Right renal pelvis (tissue), 4 donors: ENCODE measurements at regions not wholly inside any gene's neighbourhood (a gene's known extent, or its start where the extent isn't known, plus 50 kb on each side); places are given as distances from the start of the nearest gene placed in this dataset.

Experiments used
- DNase-seq, 4 donors: peaks; one replicate each; pipeline ENCODE4 v3.0.0-alpha.2; 2013; ENCODE audit warnings: low read depth in 4 of 4, low spot score in 3 of 4, missing footprints in 1 of 4

DNA sequence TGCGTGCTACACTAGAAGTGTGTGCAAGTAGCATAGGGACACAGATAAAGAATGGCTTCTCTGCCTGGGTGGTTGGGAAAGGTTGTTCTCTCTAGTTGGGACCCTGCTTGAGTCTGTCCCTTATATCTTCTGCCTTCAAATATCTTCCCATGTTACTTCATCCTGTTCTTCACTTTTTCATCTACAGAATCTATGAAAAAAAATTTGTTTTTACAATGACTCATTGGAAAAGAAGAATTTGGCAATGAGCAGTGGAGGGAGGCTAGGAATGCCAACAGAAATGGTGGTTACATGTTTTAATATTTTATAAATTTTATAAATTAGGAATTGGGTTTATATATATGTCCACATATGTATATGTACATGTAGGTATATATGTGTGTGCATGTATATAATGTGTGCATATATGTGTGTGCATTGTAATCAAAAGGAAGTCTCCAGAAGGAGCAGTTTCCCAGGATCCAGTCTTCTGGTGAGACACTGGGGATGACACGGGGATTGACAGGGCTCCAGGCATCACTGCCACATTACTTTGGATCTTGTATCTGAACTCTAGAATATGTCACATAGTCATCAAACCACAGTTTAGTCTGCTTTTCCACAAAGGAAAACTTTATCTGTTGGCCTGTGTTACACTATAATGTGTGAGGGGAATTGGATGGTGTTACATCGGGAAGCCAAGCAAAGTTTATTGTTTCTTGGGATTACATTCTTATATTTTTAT is 75.3 kb upstream of the RIPOR2 start:
- DNase-seq: no peak

DNA sequence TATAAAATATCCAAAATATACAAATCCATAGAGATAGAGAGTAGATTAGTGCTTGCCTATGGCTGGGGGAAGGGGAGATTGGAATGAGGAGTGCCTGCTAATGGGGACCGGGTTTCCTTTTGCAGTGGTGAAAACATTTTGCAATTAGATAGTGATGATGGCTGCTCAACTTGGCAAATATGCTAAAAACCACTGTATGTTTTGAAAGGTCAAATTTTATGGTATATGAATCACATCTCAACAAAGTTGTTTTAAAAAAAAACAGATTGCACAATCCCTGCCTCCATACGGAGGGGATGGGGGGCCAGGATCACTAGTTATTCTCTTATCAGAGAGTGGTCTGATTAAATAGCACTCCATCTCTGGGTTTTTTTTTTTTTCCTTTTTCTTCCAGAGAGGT is 76.9 kb upstream of the RIPOR2 start:
- no peak for DNase-seq

DNA sequence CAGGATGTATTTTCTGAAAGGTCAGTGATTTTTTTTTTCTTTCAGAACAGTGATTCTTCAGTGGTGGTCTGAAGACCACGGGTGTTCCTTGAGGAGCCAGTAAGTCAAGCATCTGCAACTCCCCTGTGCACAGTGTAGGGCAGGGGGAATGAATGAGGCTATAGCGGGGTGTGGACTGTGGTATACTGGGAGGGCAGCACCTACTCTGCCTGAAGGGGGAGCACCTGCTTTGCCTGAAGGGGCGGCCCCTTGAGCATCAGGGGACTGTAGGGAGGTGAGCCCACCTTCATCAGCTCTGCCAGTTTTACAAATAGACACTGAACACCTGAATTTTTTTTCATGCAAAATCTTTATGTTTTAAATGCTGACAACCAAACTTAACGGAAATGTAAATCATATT is 77.5 kb upstream of the RIPOR2 start:
- no peak for DNase-seq

DNA sequence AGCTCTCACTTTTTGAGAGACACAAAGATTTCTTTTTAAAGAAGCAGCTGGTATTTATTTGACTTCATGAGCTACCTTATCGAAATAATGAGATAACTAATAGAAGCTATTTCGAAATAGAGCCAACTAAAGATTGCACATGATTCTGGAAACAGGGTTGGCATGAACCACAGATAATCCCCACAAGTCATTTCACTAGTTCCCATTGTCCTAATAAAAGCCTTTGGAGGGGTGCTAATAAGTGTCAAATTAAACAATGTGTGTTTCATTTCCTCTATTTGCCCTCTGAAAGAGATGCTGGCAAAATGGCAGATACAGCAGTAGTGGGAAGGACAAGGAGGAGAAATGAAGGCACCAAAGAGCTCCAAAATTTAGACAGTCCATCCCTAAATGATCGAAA is 78.6 kb upstream of the RIPOR2 start:
- DNase-seq: no peak

DNA sequence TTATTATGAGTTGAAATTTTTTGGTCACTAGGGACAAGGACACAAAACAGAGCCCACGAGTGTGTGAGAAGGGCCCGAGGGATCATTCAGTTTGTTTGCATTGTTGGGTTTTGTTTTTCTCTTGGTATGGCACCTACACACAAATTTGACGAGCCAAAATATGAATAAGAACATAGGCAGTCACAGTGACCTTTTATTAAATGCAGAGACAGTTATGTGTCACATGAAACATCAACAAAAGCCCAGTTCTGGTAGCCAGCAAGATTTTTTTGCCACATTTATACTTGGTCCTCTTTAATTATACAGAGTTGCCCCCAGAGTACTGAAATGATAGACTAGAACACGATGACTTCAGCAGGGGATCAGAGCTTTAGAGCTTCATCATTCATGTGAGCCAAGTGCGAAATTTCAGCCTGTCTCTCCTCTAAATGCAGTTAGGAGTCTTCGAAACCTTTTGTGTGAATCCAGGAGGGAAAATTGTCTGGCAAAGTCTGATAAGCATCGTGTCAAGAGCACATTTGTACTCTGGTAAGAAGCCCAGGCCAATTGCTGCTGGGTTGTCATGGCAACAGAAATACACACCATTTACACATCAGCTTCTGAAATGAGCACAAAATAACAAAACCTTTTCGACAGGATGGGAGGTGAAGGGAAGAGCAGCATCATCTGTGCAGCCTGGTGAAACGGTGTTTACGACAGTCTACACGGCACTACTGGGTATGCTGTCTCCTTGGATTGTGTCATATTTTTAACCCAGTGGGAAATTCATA is 79.2 kb upstream of the RIPOR2 start:
- DNase-seq: no peak

DNA sequence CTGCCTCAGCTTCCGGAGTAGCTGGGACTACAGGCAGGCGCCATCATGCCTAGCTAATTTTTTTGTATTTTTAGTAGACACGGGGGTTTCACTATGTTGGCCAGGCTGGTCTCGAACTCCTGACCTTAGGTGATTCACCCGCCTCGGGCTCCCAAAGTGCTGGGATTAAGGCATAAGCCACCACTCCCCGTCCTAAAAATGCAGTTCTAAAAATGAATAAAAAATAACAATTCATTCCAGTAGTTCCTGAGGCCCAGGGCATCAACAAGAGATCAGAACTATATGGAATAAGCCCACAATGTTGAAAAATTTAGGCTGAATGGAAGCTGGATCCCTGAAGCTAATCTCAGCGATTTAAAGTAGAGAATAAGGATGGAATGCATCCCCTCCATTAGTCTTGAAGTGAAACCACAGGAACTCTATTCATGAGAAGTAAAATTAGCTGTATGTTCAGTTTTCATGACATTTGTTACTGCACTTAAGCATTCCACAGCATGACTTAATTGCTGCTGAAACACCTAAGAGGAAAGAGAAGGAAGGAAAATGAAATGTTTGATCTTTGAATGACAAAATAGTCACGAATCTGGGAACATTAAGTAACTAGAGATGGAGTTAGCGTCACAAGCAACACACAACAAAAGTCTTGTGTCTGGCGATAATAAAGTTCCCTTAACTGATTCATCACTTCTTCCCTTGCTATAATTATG is 80.4 kb upstream of the RIPOR2 start:
- DNase-seq: no peak

DNA sequence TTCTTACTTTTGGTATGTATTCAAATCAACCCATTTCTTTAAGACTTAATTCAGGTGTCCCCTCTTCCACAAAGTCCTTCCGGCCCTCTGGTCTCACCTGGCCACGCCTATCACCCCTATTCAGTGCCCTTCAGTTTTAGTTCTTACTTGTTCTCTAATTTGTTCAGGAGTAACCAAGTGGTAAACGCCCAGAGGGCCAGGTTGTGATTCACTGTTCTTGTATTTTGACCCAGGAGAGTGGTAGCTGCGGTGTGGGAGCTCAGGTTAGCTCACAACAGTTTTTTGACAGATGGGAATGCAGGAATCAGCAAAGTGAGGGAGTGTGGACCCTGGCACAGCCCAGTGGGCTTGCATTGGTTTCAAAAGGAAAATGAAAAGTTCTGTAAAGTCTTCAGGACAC is 81.7 kb upstream of the RIPOR2 start:
- no peak for DNase-seq

DNA sequence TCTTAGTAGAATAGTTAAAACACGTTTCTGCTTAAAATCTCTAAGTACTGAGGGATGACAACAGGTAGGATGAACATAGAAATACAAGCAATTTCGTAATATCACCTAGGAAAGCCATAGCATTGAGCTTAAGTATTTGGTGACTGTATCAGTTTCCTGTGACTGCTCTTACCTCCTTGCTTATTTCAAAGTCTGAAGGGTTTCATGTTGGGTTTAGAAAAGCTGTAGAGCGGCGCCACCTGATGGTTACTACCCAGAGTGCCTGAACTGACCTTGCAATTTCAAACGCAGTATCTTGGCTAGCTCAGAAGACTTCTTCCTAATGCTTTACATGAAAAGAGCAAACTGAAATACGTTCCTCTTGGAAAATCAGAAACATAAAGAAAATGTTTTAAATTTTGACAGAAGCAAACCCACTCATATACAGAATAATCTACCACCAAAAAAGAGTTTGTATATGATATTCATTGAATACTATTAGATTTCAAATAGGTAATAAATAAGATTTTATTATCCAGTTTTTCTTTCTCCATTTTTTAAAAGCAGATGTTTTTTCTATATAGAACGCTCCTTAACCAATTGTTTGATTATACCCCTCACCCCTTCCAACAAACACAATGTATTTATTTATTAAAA is 82.3 kb upstream of the RIPOR2 start:
- no peak for DNase-seq

DNA sequence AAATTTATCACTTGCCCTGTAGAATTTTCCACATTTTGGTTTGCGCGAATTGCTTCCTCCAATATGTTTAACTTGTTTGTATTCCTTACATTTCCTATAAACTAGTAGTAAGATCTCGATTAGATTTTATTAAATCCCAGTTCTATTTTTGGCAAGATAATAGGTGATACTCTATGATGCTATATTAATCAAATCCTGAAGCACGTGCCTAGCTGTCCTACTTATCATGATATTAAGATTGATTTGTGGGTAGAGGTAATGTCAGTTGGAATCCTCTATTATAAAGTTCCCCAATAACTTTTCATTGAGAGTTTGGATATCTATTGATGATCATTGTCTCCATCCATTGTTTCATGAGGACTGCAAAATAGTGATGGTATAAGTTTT is 82.8 kb upstream of the RIPOR2 start:
- DNase-seq: no peak

DNA sequence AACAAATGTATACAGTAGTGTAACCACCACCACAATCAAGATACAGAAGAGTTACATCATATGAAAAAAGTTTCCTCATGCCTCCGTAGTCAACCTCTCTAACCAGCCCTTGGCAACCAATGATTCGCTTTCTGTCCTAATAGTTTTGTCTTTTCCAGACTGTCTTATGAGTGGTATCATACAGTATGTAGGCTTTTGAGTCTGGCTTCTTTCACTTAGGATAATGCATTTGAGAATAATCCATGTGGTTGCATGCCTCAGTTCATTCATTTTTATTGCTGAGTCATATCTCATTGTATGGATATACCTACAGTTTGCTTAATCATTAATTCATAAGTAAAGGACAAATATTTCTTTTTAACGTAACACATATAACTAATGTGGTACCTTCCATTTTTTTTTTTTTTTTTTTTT is 86.4 kb upstream of the RIPOR2 start:
- no peak for DNase-seq

DNA sequence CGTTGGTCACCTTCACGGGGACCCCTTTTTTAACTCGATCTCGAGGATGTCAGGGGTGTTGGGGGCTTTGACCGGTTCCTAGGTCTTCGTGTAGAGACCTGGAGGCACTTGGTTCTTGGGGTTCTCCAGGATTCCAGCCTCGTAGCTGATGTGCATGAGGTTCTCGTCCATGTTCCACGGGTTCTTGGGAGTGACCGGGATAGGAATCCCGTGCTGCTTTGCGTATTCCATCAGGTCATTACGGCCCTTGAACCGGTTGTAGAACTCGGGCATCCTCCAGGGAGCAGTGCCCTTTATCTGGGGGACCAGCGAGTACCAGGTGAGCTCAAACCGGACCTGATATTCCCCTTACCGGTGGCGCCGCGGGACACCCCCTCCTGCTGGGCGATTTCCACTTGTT is 88.0 kb upstream of the RIPOR2 start:
- no peak for DNase-seq

DNA sequence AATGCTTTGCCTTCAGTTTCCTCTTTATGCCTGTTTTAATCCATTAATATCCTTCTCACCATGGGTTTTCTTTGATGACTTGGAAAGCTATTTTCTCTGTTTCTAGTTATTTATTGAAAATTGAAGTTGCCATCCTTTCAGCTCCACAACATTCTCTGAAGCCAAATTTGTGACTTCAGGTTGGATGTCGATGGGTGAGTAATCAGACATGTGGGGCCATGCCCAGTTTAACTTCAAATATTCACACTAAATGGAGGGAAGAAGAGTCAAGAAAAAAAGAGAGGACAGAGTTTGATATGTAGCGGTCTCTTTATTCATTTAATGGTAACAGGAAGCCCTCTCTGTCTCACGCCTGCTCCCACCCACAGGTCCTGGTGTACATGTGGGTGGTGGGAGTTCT is 89.1 kb upstream of the RIPOR2 start:
- DNase-seq: no peak

DNA sequence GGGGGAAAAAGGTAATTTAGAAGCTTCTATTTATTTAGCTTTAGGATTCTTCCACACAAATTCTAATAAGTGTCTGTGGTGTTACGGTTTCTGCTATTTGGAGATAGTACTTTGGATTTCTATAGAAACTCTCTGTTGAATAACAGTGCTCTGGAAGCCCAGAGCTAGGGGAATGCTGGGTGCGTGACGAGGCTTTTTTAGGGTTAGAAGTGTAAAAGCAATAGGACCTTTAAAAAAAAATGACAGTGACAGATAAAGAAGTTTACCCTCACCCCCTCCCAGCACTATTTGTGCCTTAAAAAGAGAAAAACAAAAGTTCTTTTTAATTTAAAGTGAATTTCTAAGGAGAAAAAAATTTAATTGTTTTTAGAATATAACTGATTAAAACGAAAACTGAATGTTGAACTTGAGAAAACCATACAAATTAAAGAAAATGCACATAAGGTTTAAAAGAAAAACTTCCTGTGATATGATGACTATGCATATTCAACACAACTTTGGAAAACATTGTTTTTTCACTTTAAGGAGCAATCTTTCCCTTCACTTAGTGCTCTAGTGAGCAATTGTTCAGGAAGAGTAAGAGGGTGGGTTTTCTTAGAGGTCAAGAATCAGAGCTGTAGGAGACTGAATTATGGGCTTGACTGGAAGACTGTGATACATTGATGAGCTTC is 89.6 kb upstream of the RIPOR2 start:
- no peak for DNase-seq

DNA sequence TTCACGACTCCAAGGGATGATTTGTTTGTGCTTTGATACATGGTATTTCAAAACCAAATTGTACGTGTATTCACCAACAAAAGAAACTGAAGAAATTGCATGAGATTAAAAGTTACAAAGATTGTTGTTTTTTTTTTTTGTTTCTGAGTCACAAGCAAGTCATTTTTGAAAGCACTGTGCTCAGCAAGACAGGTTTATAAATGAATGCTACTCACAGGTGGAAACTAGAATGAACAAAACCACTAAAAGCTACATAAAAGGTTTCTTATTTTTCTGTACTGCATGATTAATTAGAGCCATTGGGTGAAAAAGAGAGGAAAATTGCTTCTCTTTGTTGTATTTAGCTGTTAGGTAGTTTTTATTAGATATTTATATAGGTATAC is 90.2 kb upstream of the RIPOR2 start:
- no peak for DNase-seq

DNA sequence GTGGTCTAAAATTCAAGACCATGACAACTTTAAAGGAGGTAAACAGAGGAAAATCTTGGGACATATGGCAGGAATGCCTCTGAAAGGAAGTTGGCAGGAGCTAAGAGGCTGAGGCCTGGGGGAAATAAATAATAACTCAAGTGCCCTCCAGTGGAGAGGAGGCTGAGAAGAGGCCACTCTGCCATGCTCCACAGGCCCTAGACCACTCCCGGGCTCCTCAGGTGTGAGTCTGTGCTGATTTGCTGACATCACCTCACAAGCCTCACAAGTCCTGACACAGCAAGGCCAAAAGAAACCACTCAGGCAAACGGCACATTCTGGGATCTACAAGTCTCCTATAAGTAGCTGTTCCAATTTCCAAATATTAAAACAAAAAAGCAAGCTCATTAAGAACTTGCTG is 91.0 kb upstream of the RIPOR2 start:
- no peak for DNase-seq

DNA sequence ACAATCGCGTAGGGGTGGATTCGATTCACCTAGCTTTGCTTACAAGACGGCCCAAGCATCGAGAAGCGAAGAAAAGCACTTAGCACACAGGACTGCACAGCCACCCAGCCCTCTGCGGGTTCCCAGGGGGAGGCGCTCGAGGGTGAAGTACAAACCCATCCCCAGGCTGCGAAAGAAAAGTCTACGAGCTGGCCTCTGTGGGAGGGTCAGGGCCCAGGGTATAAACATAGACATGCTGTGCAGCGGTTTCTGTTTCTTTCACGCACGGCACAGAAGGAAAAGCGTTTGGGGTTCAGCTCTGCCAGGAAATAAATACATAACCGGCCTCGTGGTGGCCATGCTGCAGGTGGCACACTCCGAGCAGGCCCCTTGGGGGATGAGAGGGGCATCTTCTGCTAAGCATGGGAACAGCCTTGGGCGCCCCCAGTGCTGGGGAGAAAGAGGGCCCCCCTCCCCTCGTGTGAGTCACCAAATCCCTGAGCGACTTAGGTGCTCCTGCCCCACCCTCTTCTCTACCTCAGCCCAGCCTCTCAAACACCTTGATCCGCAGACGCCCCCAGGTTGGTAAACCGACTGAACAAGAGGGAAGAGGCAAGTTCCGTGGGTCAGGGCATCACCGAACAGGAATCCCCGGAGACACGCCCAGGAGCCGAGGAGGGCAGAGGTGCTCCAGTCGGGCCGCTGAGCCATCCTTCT is 91.6 kb upstream of the RIPOR2 start:
- no peak for DNase-seq

DNA sequence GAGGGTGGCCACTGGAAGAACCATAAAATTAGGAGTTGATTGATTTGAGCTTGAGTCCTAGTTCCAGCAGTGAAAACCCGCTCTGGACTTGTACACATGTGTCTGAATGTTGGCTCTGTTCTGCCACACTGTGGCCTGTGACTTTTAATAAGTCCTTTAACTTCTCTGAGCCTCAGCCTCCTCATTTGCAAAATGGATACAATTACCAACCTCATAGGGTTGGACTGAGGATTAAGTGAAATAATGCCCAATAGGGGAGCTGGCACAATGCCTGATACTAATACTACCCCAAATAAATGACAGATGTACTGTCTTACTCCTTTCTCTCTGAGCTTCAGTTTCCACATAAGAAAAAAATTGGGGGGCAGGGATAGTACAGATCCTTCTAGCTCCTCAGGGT is 92.6 kb upstream of the RIPOR2 start:
- no peak for DNase-seq

DNA sequence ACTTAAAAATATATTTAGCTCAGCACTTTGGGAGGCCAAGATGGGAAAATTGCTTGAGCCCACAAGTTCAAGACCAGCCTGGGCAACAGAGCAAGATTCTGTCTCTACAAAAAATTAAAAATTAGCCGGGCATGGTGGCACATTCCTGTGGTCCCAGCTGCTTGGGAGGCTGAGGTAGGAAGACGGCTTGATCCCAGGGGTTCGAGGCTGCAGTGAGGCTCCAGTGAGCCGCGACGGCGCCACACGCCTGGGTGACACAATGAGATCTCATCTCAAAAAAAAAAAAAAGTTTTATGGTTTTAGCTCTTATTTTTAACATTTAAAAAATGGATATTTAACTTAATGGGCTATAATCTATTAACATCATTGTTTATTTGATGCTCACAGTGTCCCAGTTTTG is 97.2 kb upstream of the RIPOR2 start:
- DNase-seq: no peak

DNA sequence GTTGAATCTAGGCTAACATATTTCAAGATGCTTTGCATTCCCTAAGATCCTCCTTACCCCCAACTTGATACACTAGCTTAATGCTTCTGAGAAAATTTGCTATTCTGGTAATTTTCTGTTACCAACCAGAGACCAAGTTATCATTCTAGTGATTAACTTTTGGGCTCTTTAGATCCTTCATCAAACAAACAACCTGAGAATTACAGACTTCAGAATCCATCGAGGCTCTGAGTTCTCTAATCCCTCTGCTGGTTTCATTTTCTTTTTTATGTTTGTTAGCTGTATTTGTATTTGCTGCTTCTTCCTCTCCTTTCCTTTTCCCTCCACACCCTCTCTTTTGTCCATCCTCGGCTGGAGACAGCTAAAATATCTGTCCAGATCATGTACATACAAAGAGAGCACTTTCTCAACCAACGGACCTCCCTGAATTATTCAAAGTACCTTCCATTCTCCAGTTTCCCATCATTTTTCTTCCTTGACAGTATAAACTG is 98.7 kb upstream of the RIPOR2 start:
- DNase-seq: no peak

DNA sequence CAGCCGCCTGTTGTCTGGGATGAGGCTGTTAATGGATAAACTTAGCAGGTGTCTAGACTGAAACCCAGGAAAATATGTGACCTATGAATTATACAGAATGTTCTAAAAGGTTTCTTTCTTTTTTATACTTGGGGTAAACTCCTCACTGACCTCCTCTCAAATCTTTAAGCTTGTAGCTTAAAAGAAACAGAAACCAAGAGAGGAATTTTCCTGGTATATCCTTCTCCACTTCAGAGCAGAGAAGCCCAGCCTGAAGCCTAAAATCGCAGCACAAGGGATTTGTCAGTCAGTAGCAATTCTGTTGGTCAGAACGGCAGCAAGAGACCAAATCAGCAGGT is 99.4 kb upstream of the RIPOR2 start:
- no peak for DNase-seq
